22Rv1 (cell line): ENCODE measurements at regions not wholly inside any gene's neighbourhood (a gene's known extent, or its start where the extent isn't known, plus 50 kb on each side); places are given as distances from the start of the nearest gene placed in this dataset.
"Not testable (repeated sequence)": the region's sequence is repeated elsewhere in the genome, so short reads cannot be mapped to it uniquely, and the experiment has no call there.

Source experiments
- H3K27ac ChIP-seq: fragments of 450-650 bp; 2 replicates; pipeline ENCODE4 v1.5.1; 2017
- CTCF ChIP-seq: fragments of 450-650 bp; IDR thresholded peaks from 2 replicates; pipeline ENCODE4 v1.5.1; 2017; ENCODE audit warnings: mild to moderate bottlenecking
- ZFX ChIP-seq: fragments of 450-650 bp; IDR thresholded peaks from 2 replicates; pipeline ENCODE4 v1.6.1; 2017; ENCODE audit warnings: antibody characterized with exemption, borderline replicate concordance

- no peak overlapping the region for H3K27ac ChIP-seq
- no peak for TF ChIP-seq CTCF
- no peak for TF ChIP-seq ZFX
These were observed 216.5 kb upstream of the TENT5A start for GRCh38 chr6:81969011-81969410.

GRCh38 chr6:81966968-81967367 lies 214.5 kb upstream of the TENT5A start:
- no peak overlapping the region for H3K27ac ChIP-seq
- TF ChIP-seq ZFX (no peak), CTCF (no peak)

GRCh38 chr6:81962198-81962597 lies 209.7 kb upstream of the TENT5A start:
- no peak for TF ChIP-seq CTCF
- no peak for TF ChIP-seq ZFX
- no peak overlapping the region for H3K27ac ChIP-seq

GRCh38 chr6:81950877-81951276 lies 198.4 kb upstream of the TENT5A start:
- no peak overlapping the region for H3K27ac ChIP-seq
- TF ChIP-seq ZFX (no peak), CTCF (no peak)

GRCh38 chr6:81948861-81949260 lies 196.4 kb upstream of the TENT5A start:
- H3K27ac ChIP-seq, result no peak overlapping the region
- TF ChIP-seq ZFX, result no peak
- no peak for TF ChIP-seq CTCF

GRCh38 chr6:81948196-81948595 lies 195.7 kb upstream of the TENT5A start:
- not testable (repeated sequence) for H3K27ac ChIP-seq

GRCh38 chr6:81944661-81945060 lies 192.2 kb upstream of the TENT5A start:
- TF ChIP-seq ZFX (no peak), CTCF (no peak)
- H3K27ac ChIP-seq, result no peak overlapping the region

- H3K27ac ChIP-seq, result not testable (repeated sequence)
These were observed 190.4 kb upstream of the TENT5A start for GRCh38 chr6:81942842-81943241.

GRCh38 chr6:81942067-81942370 lies 189.5 kb upstream of the TENT5A start:
- TF ChIP-seq ZFX (no peak), CTCF (no peak)
- no peak overlapping the region for H3K27ac ChIP-seq
